H1 (cell line): ENCODE measurements at regions not wholly inside any gene's neighbourhood (a gene's known extent, or its start where the extent isn't known, plus 50 kb on each side); places are given as distances from the start of the nearest gene placed in this dataset.

Source experiments
- CTCF ChIA-PET: fragments of 300-600 bp; sonication (Branson Sonifier 250); formaldehyde crosslinking; loops from one replicate; lab custom pipeline; 2021; ENCODE audit not compliant: partially characterized antibody; lab: Charles Lee
- POLR2A ChIA-PET: fragments of 300-600 bp; sonication (Branson Sonifier 250); formaldehyde crosslinking; loops from one replicate; lab custom pipeline; 2021; ENCODE audit warnings: inconsistent platforms; ENCODE audit not compliant: partially characterized antibody; lab: Charles Lee
- DNase-seq, 2 experiments: peaks; one replicate each; pipeline versions ENCODE4 v3.0.0 to v3.0.0-alpha.2; 2010 to 2022; ENCODE audit warnings: low spot score in 2 of 2, low read depth in 1 of 2, mixed read lengths in 1 of 2
- FAIRE-seq: peaks from 2 replicates; lab custom pipeline; 2011; peaks lifted over from hg19 to GRCh38; lab: Jason Lieb, UNC
- H2AFZ ChIP-seq: 2 replicates; pipeline ENCODE4 v1.8.1; 2012; ENCODE audit warnings: low read length, inconsistent platforms
- H2AK5ac ChIP-seq: 2 replicates; pipeline ENCODE4 v1.6.1; 2013; ENCODE audit warnings: low read depth, low read length
- H2BK120ac ChIP-seq: replicated peaks from 2 replicates; pipeline ENCODE3; 2013; ENCODE audit warnings: low read depth, low read length, inconsistent platforms
- H2BK12ac ChIP-seq: 2 replicates; pipeline ENCODE4 v1.6.1; 2013; ENCODE audit warnings: low read depth, low read length
- H2BK15ac ChIP-seq: 2 replicates; pipeline ENCODE4 v1.6.1; 2013; ENCODE audit warnings: low read length
- H2BK20ac ChIP-seq: 2 replicates; pipeline ENCODE4 v1.6.1; 2013; ENCODE audit warnings: low read length
- H2BK5ac ChIP-seq: 2 replicates; pipeline ENCODE4 v1.6.1; 2013; ENCODE audit warnings: low read depth, low read length
- H3K14ac ChIP-seq: 2 replicates; pipeline ENCODE4 v1.6.1; 2013; ENCODE audit warnings: inconsistent platforms; ENCODE audit not compliant: insufficient read length
- H3K18ac ChIP-seq: 2 replicates; pipeline ENCODE4 v1.6.1; 2013; ENCODE audit warnings: low read length; ENCODE audit errors: extremely low read depth
- H3K23ac ChIP-seq: 2 replicates; pipeline ENCODE4 v1.6.1; 2013; ENCODE audit warnings: inconsistent platforms; ENCODE audit not compliant: insufficient read length
- H3K23me2 ChIP-seq: 2 replicates; pipeline ENCODE4 v1.6.1; 2013; ENCODE audit warnings: low read depth, low read length
- H3K27ac ChIP-seq: 2 replicates; pipeline ENCODE4 v1.6.1; 2011; ENCODE audit warnings: low read depth, low read length, inconsistent platforms
- H3K27me3 ChIP-seq, 4 experiments: replicated peaks in 1 of 4; 1 replicate in 1 of 4; 2 replicates in 3 of 4; pipeline versions ENCODE4 v1.6.1 to v1.8.1; 2011 to 2013; ENCODE audit warnings: low read length in 3 of 4, mild to moderate bottlenecking in 3 of 4, inconsistent platforms in 2 of 4, mixed read lengths in 2 of 4, moderate library complexity in 1 of 4; ENCODE audit not compliant: control insufficient read depth in 3 of 4, insufficient read depth in 3 of 4; ENCODE audit errors: extremely low read depth in 1 of 4
- H3K36me3 ChIP-seq, 4 experiments: 2 replicates each; pipeline versions ENCODE4 v1.6.1 to v1.8.1; 2011 to 2013; ENCODE audit warnings: mild to moderate bottlenecking in 4 of 4, low read length in 3 of 4, moderate library complexity in 2 of 4, control low read depth in 1 of 4, inconsistent platforms in 1 of 4; ENCODE audit not compliant: insufficient read depth in 4 of 4, control insufficient read depth in 2 of 4
- H3K4ac ChIP-seq: replicated peaks from 2 replicates; pipeline ENCODE3; 2013; ENCODE audit warnings: low read length, low read depth, mixed read lengths, inconsistent platforms; ENCODE audit not compliant: insufficient read length
- H3K4me1 ChIP-seq, 4 experiments: replicated peaks in 1 of 4; 1 replicate in 1 of 4; 2 replicates in 3 of 4; pipeline versions ENCODE4 v1.6.1 to v1.8.1; 2011 to 2013; ENCODE audit warnings: low read length in 3 of 4, inconsistent platforms in 2 of 4, mixed read lengths in 1 of 4; ENCODE audit not compliant: insufficient read depth in 4 of 4, control insufficient read depth in 3 of 4
- H3K4me2 ChIP-seq, 2 experiments: 2 replicates each; pipeline versions ENCODE4 v1.6.1 to v1.8.1; 2011 to 2013; ENCODE audit warnings: low read depth in 2 of 2, low read length in 2 of 2, control low read depth in 1 of 2, inconsistent platforms in 1 of 2, mild to moderate bottlenecking in 1 of 2; ENCODE audit not compliant: insufficient read depth in 1 of 2
- H3K4me3 ChIP-seq, 4 experiments: fragments of 200-600, 300-600 bp in 1 of 4; sonication (generic), shearing (Covaris generic), sonication (Bioruptor Twin) in 1 of 4; 2 replicates each; pipeline versions ENCODE4 v1.5.1 to v1.8.1; 2011 to 2016; ENCODE audit warnings: low read length in 4 of 4, low read depth in 3 of 4, control low read depth in 2 of 4, inconsistent platforms in 2 of 4, mild to moderate bottlenecking in 2 of 4, mixed read lengths in 1 of 4, moderate library complexity in 1 of 4; ENCODE audit not compliant: insufficient read depth in 2 of 4; ENCODE audit errors: extremely low read depth in 1 of 4
- H3K56ac ChIP-seq: replicated peaks from 2 replicates; pipeline ENCODE3; 2013; ENCODE audit warnings: low read depth, mild to moderate bottlenecking, mixed read lengths, low read length, inconsistent platforms; ENCODE audit not compliant: insufficient read length
- H3K79me1 ChIP-seq: 2 replicates; pipeline ENCODE4 v1.6.1; 2013; ENCODE audit warnings: low read depth, low read length, control low read depth
- H3K79me2 ChIP-seq, 2 experiments: 2 replicates each; pipeline versions ENCODE4 v1.6.1 to v1.8.1; 2012 to 2013; ENCODE audit warnings: low read length in 2 of 2, mild to moderate bottlenecking in 2 of 2, inconsistent platforms in 1 of 2; ENCODE audit not compliant: insufficient read depth in 2 of 2, control insufficient read depth in 1 of 2
- H3K9ac ChIP-seq, 4 experiments: replicated peaks in 1 of 4; 1 replicate in 1 of 4; 2 replicates in 3 of 4; pipeline versions ENCODE4 v1.6.1 to v1.8.1; 2011 to 2013; ENCODE audit warnings: low read depth in 3 of 4, low read length in 3 of 4, control low read depth in 2 of 4, mild to moderate bottlenecking in 2 of 4, moderate library complexity in 2 of 4, inconsistent platforms in 1 of 4; ENCODE audit errors: extremely low read depth in 1 of 4
- H3K9me3 ChIP-seq, 2 experiments: 2 replicates each; pipeline versions ENCODE4 v1.6.1 to v1.8.1; 2012 to 2013; ENCODE audit warnings: mild to moderate bottlenecking in 2 of 2, moderate library complexity in 2 of 2, control low read depth in 1 of 2, inconsistent platforms in 1 of 2, low read depth in 1 of 2, low read length in 1 of 2, mixed read lengths in 1 of 2; ENCODE audit not compliant: insufficient read depth in 2 of 2
- H4K20me1 ChIP-seq, 2 experiments: replicated peaks in 1 of 2; 2 replicates each; pipeline versions ENCODE3 to v1.8.1; 2011 to 2013; ENCODE audit warnings: inconsistent platforms in 2 of 2, low read length in 2 of 2, mild to moderate bottlenecking in 1 of 2; ENCODE audit not compliant: insufficient read depth in 2 of 2, control insufficient read depth in 1 of 2
- H4K5ac ChIP-seq: 2 replicates; pipeline ENCODE4 v1.6.1; 2013; ENCODE audit warnings: low read length, low read depth, mixed read lengths, inconsistent platforms; ENCODE audit not compliant: insufficient read length
- H4K8ac ChIP-seq: 2 replicates; pipeline ENCODE4 v1.8.0; 2013; ENCODE audit warnings: mild to moderate bottlenecking, moderate library complexity, low read length, inconsistent platforms; ENCODE audit not compliant: insufficient read depth; ENCODE audit errors: extremely low read depth
- H4K91ac ChIP-seq: replicated peaks from 2 replicates; pipeline ENCODE3; 2013; ENCODE audit warnings: low read length, mixed read lengths, inconsistent platforms; ENCODE audit not compliant: insufficient read length
- ATF3 ChIP-seq: IDR thresholded peaks from 2 replicates; pipeline ENCODE4 v1.6.1; 2011; ENCODE audit warnings: low read depth, mild to moderate bottlenecking, low read length; ENCODE audit not compliant: insufficient read depth
- BACH1 ChIP-seq: IDR thresholded peaks from 2 replicates; pipeline ENCODE4 v1.6.1; 2012; ENCODE audit warnings: low read length, improper control_type of control experiment
- CBX5 ChIP-seq: fragments of 300-800, 300-1000 bp; sonication (generic); IDR thresholded peaks from 2 replicates; pipeline ENCODE4 v1.7.1; 2016; ENCODE audit warnings: antibody characterized with exemption, low read length, low read depth
- CTCF ChIP-seq, 3 experiments: IDR thresholded peaks; 1 replicate in 2 of 3; 2 replicates in 1 of 3; pipeline versions ENCODE4 v1.5.1 to v1.6.1; 2011; ENCODE audit warnings: low read length in 3 of 3, mild to moderate bottlenecking in 3 of 3, inconsistent platforms in 2 of 3, low read depth in 1 of 3, moderate library complexity in 1 of 3; ENCODE audit not compliant: insufficient read depth in 1 of 3; ENCODE audit errors: control extremely low read depth in 1 of 3
- EZH2 ChIP-seq: fragments of 200-600 bp; sonication (generic); IDR thresholded peaks from 2 replicates; pipeline ENCODE4 v1.7.1; 2012; ENCODE audit warnings: low read depth, mild to moderate bottlenecking, moderate library complexity, low read length, inconsistent platforms; ENCODE audit not compliant: severe bottlenecking
- NANOG ChIP-seq: IDR thresholded peaks from 2 replicates; pipeline ENCODE4 v1.6.1; 2011; ENCODE audit warnings: low read length, low read depth, mild to moderate bottlenecking, inconsistent platforms; ENCODE audit not compliant: insufficient read depth, poor library complexity, severe bottlenecking
- PHF8 ChIP-seq: fragments of 200-600 bp; sonication (generic); conservative IDR thresholded peaks from 2 replicates; pipeline ENCODE4 v1.7.1; 2012; ENCODE audit warnings: low read depth, mild to moderate bottlenecking, inconsistent platforms, low read length, moderate library complexity
- SIN3A ChIP-seq, 2 experiments: IDR thresholded peaks in 1 of 2; conservative IDR thresholded peaks in 1 of 2; 2 replicates each; pipeline ENCODE4 v1.6.1; 2011 to 2012; ENCODE audit warnings: low read length in 2 of 2, improper control_type of control experiment in 1 of 2, low read depth in 1 of 2, mild to moderate bottlenecking in 1 of 2
- SP1 ChIP-seq: IDR thresholded peaks from 2 replicates; pipeline ENCODE4 v1.6.1; 2011; ENCODE audit warnings: low read depth, low read length

DNA sequence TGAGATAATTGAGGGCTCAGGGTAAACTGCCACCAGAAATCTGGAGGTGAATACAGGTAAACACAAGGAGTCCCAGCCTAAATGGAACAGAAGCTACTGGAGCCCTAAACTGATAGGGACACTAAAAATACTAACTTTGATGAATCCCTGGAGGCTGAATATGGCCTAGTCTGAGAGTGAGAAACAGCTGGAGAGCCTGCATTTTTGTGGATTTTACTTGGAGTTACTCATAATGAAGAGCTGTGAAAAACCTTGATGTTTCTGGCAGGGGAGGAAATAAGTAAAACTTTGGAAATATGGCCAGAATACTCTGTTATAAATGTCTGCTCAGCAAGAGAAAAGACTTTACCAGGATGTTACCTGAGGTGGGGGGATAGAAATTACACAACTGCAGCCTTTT is 164.4 kb downstream of the LIPI start:
- Histone ChIP-seq H3K23ac (no peak overlapping the region), H3K4me3 (no peak overlapping the region), H4K20me1 (peaks cover 0 to 4% of the 10 kb centered on the region in 2 experiments), H3K4me2 (no peak overlapping the region), H2BK20ac (no peak overlapping the region), H3K36me3 (no peaks in the 10 kb centered on the region), H3K27me3 (no peaks in the 10 kb centered on the region), H2BK12ac (no peak overlapping the region), H4K91ac (no peak overlapping the region), H3K9ac (no peak overlapping the region), H3K4me1 (no peaks in the 10 kb centered on the region), H2AFZ (no peak overlapping the region)
- no peak for DNase-seq
- TF ChIP-seq PHF8: no peak
- TF ChIP-seq CBX5: no peak
- no peak for TF ChIP-seq NANOG
- TF ChIP-seq CTCF (IDR thresholded peaks at IDR 0.05; ENCODE audit: control extremely low read depth in 1 of 3, insufficient read depth in 1 of 3, low read depth in 1 of 3, low read length in 3 of 3): no peak
- TF ChIP-seq BACH1: no peak
- no peak for TF ChIP-seq SIN3A (conservative IDR thresholded peaks at IDR 0.05 in 1 of 2, IDR thresholded peaks at IDR 0.05 in 1 of 2; ENCODE audit: low read depth in 1 of 2, low read length in 2 of 2)
- no peak for TF ChIP-seq SP1
- TF ChIP-seq ATF3: no peak
- TF ChIP-seq EZH2: no peak
- TF ChIP-seq, all 59 proteins: peak for 0
- Histone ChIP-seq H4K8ac (no peak overlapping the region), H2BK5ac (no peak overlapping the region), H2BK15ac (no peak overlapping the region), H3K56ac (no peak overlapping the region), H2BK120ac (no peak overlapping the region), H3K27ac (no peak overlapping the region), H3K23me2 (no peaks in the 10 kb centered on the region), H3K9me3 (no peaks in the 10 kb centered on the region), H3K14ac (no peak overlapping the region), H3K18ac (no peak overlapping the region), H3K4ac (no peak overlapping the region), H2AK5ac (no peak overlapping the region), H3K79me1 (no peaks in the 10 kb centered on the region; the same call in 1 of the 2 replicates), H3K79me2 (peaks cover 0 to 42% of the 10 kb centered on the region in 2 experiments; a peak in 2 of 4 replicates), H4K5ac (no peak overlapping the region)
- POLR2A ChIA-PET: no interaction called here
- CTCF ChIA-PET: interaction anchor here (1.5 kb wide), 1 partner anchor 74 kb away, joined by 4 read pairs; no protein-coding TSS in a partner anchor
- no peak for FAIRE-seq
